ENCODE measurements at regions not wholly inside any gene's neighbourhood (a gene's known extent, or its start where the extent isn't known, plus 50 kb on each side); places are given as distances from the start of the nearest gene placed in this dataset.

DNA sequence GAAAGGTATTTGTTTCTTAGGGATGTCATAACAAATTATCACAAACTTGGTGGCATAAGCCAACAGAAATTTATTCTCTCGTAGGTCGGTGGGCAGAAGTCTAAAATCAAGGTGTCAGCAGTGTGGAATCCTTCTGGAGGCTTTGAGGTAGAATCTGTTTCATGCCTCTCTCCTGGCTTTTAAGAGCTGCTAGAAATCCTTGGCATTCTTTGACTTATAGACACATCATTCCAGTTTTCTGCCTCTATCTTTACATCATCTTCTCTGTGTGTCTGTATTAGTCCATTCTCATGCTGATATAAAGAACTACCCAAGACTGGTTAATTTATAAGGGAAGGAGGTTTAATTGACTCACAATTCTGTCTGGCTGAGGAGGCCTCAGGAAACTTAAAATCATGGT is 488.1 kb upstream of the PAPPA start:
- ChIA-PET POLR2A (no interaction called here), CTCF (no interaction called here)
- no peak for TF ChIP-seq FOXK2 (IDR thresholded peaks at IDR 0.05)
- TF ChIP-seq NFRKB (IDR thresholded peaks at IDR 0.05), result no peak
- TF ChIP-seq L3MBTL2 (conservative IDR thresholded peaks at IDR 0.05), result no peak
- TF ChIP-seq ZNF384 (IDR thresholded peaks at IDR 0.05), result no peak
- no peak for TF ChIP-seq TARDBP (IDR thresholded peaks at IDR 0.05)
- no peak for TF ChIP-seq ELF4 (IDR thresholded peaks at IDR 0.05)
- no peak for TF ChIP-seq SP1 (IDR thresholded peaks at IDR 0.05)
- no peak for TF ChIP-seq FOXM1 (IDR thresholded peaks at IDR 0.05; ENCODE audit: borderline replicate concordance)
- no peak for TF ChIP-seq LEF1 (IDR thresholded peaks at IDR 0.05; ENCODE audit: borderline replicate concordance)
- no peak for TF ChIP-seq ARNT (IDR thresholded peaks at IDR 0.05)
- TF ChIP-seq, protein P1, sequence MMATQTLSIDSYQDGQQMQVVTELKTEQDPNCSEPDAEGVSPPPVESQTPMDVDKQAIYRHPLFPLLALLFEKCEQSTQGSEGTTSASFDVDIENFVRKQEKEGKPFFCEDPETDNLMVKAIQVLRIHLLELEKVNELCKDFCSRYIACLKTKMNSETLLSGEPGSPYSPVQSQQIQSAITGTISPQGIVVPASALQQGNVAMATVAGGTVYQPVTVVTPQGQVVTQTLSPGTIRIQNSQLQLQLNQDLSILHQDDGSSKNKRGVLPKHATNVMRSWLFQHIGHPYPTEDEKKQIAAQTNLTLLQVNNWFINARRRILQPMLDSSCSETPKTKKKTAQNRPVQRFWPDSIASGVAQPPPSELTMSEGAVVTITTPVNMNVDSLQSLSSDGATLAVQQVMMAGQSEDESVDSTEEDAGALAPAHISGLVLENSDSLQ (IDR thresholded peaks at IDR 0.05), result no peak
- no peak for TF ChIP-seq BHLHE40 (IDR thresholded peaks at IDR 0.05; ENCODE audit: borderline replicate concordance)
- TF ChIP-seq CTBP1 (IDR thresholded peaks at IDR 0.05; ENCODE audit: borderline replicate concordance), result no peak
- no peak for TF ChIP-seq SUZ12 (IDR thresholded peaks at IDR 0.05)
- no peak for TF ChIP-seq FOXA1 (IDR thresholded peaks at IDR 0.05)
- no peak for TF ChIP-seq HDGF (IDR thresholded peaks at IDR 0.05; ENCODE audit: borderline replicate concordance)
- no peak for DNase-seq (ENCODE audit: extremely low spot score)

DNA sequence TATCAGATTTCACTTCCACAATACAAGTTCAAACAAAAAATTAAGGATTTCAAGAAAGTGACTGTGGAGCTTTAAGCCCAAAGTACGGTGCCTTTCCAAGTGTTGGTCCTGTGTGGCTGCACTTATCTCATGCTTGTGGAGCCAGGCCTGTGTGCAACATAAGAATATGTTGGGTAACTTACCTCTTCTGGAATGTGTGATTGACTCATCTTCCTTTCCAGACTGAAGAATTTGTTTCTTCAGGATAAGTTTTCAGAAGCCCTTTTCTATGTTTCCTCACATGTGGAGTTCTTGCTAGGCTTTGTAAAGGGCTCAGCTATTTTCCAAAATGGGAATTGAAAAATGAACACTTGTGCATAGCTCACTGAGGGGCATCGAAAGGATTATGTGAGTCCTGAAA is 485.1 kb upstream of the PAPPA start:
- DNase-seq (ENCODE audit: extremely low spot score), result no peak
- POLR2A ChIA-PET, result no interaction called here
- TF ChIP-seq ARNT (IDR thresholded peaks at IDR 0.05) (no peak), ELF4 (IDR thresholded peaks at IDR 0.05) (no peak), NFRKB (IDR thresholded peaks at IDR 0.05) (no peak), FOXM1 (IDR thresholded peaks at IDR 0.05; ENCODE audit: borderline replicate concordance) (no peak), L3MBTL2 (conservative IDR thresholded peaks at IDR 0.05) (no peak), FOXK2 (IDR thresholded peaks at IDR 0.05) (no peak), SUZ12 (IDR thresholded peaks at IDR 0.05) (no peak), ZNF384 (IDR thresholded peaks at IDR 0.05) (no peak), BHLHE40 (IDR thresholded peaks at IDR 0.05; ENCODE audit: borderline replicate concordance) (no peak)
- TF ChIP-seq, protein P1 (IDR thresholded peaks at IDR 0.05), result no peak
- CTCF ChIA-PET, result no interaction called here

DNA sequence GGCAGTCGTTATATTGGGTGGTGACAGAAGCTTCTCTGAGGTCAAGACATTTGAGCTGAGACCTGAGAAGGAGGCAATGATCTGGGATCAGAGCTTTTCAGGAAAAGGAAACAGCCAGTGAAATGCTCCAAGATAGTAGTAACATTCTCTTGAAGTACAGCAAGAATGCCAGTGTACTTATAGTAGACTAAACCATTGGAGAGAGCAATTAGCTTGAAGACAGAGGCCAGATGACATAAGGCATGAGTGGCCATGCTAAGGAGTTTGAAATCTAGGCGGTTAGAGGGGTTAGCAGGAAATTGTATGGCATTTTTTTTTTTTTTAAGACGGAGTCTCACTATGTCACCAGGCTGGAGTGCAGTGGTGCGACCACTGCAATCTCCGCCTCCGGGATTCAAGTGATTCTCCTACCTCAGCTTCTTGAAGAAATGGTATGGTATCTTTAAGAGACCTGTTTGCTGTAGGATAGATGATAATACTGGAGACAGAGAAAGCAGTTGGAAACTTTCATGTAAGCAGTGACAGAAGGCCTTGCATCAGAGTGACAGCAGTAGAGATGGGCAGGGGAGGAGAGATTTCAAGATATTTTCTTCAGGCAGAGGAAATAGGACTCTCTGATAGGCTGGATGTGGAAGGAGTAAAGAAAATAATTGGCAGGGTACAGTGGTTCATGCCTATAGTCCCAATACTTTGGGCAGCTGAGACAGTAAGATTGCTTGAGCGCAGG is 482.2 kb upstream of the PAPPA start:
- POLR2A ChIA-PET, result no interaction called here
- DNase-seq (ENCODE audit: extremely low spot score), result no peak
- CTCF ChIA-PET, result interaction anchor here (0.6 kb wide), 1 partner anchor 837 kb away, joined by 4 read pairs; no protein-coding TSS in a partner anchor
- TF ChIP-seq CTBP1 (IDR thresholded peaks at IDR 0.05; ENCODE audit: borderline replicate concordance) (no peak), FOXA1 (IDR thresholded peaks at IDR 0.05) (no peak), BHLHE40 (IDR thresholded peaks at IDR 0.05; ENCODE audit: borderline replicate concordance) (no peak), ELF4 (IDR thresholded peaks at IDR 0.05) (no peak), NFRKB (IDR thresholded peaks at IDR 0.05) (no peak), SP1 (IDR thresholded peaks at IDR 0.05) (no peak), HDGF (IDR thresholded peaks at IDR 0.05; ENCODE audit: borderline replicate concordance) (no peak), TARDBP (IDR thresholded peaks at IDR 0.05) (no peak)
- TF ChIP-seq, protein P1 (IDR thresholded peaks at IDR 0.05), result no peak

DNA sequence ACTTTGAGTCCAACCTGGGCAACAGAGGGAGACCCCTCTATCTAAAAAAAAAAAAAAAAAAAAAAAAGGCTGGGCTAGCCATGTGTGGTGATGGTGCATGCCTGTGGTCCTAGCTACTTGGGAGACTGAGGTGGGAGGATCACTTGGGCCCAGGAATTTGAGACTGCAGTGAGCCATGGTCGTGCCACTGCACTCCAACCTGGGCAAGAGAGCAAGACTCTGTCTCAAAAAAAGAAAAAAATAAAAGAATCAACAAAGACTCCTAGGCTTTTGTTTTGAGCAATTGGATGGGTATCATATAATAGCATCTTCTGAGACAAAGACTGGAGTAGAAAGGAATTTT is 481.7 kb upstream of the PAPPA start:
- POLR2A ChIA-PET, result no interaction called here
- CTCF ChIA-PET, result interaction anchor here (0.6 kb wide), 1 partner anchor 230 kb away, joined by 3 read pairs; no protein-coding TSS in a partner anchor
- TF ChIP-seq TARDBP (IDR thresholded peaks at IDR 0.05) (no peak), ELF4 (IDR thresholded peaks at IDR 0.05) (no peak), FOXA1 (IDR thresholded peaks at IDR 0.05) (no peak), L3MBTL2 (conservative IDR thresholded peaks at IDR 0.05) (no peak), ZNF384 (IDR thresholded peaks at IDR 0.05) (no peak), BHLHE40 (IDR thresholded peaks at IDR 0.05; ENCODE audit: borderline replicate concordance) (no peak)
- DNase-seq (ENCODE audit: extremely low spot score), result no peak

DNA sequence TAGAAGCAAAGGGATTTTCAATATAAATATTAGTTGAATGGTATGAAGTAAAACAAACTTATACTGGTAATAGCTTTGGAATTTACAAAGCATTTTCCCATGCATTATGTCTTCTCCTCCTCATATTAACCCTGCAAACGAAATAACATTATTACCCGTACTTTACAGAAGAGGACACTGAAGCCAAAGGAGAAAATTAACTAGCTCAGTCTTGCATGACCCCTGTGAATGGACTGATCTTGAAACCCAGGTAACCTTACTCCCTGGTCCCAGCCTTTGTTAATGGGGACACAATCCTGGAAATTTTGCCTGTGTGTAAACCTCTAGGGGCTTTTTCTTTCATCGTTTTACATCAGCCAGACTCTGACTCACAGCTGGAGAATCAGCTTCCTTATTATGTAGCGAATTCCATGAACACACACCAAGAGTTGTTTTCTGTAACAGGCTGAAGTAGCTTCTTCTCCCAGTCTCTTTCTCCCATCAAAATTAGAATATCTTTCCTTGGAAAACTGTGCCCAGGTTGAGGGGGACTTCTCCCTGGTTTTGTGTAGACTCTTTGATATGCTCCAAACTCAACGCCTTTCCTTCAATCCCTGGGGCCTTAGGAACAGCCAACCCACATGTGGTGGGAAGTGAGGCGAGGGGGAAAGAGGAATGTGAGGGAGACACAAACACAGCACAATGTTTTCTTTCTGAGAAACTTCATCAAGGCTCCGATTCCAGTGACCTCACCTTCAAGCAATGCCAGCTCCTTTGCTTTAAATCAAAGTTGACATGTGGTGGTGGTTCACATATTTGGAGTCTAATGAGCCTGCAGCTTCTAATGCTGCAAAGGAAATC is 480.9 kb upstream of the PAPPA start:
- DNase-seq (ENCODE audit: extremely low spot score), result no peak
- no peak for TF ChIP-seq CTBP1 (IDR thresholded peaks at IDR 0.05; ENCODE audit: borderline replicate concordance)
- no peak for TF ChIP-seq HDGF (IDR thresholded peaks at IDR 0.05; ENCODE audit: borderline replicate concordance)
- POLR2A ChIA-PET, result no interaction called here
- CTCF ChIA-PET, result interaction anchor here (0.6 kb wide), 1 partner anchor 229 kb away, joined by 3 read pairs; no protein-coding TSS in a partner anchor

DNA sequence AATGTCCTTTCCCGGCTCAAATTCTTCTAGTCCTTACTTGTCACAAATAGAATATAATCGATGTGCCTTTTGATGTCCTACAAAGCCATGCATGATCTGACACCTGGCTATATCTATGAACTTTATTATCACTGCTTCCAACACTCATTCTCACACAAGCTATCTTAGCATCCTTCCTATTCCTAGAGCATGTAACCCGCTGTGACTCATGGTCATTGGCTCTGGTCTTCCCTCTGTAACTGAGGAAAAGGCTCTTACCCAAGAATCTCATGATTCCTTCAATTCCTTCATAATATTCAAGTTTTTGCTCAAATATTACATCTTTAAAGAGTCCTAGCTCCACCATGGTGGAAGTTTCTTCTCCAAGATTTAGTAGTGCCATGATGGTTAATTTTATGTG is 480.0 kb upstream of the PAPPA start:
- no peak for TF ChIP-seq FOXA1 (IDR thresholded peaks at IDR 0.05)
- no peak for TF ChIP-seq LEF1 (IDR thresholded peaks at IDR 0.05; ENCODE audit: borderline replicate concordance)
- no peak for TF ChIP-seq ZNF384 (IDR thresholded peaks at IDR 0.05)
- no peak for TF ChIP-seq FOXK2 (IDR thresholded peaks at IDR 0.05)
- TF ChIP-seq NFRKB (IDR thresholded peaks at IDR 0.05), result no peak
- TF ChIP-seq SUZ12 (IDR thresholded peaks at IDR 0.05), result no peak
- TF ChIP-seq BHLHE40 (IDR thresholded peaks at IDR 0.05; ENCODE audit: borderline replicate concordance), result no peak
- TF ChIP-seq FOXM1 (IDR thresholded peaks at IDR 0.05; ENCODE audit: borderline replicate concordance), result no peak
- TF ChIP-seq, protein P1 (IDR thresholded peaks at IDR 0.05), result no peak
- no peak for TF ChIP-seq CTBP1 (IDR thresholded peaks at IDR 0.05; ENCODE audit: borderline replicate concordance)
- TF ChIP-seq ARNT (IDR thresholded peaks at IDR 0.05), result no peak
- TF ChIP-seq ELF4 (IDR thresholded peaks at IDR 0.05), result no peak
- TF ChIP-seq HDGF (IDR thresholded peaks at IDR 0.05; ENCODE audit: borderline replicate concordance), result no peak
- no peak for TF ChIP-seq SP1 (IDR thresholded peaks at IDR 0.05)
- TF ChIP-seq L3MBTL2 (conservative IDR thresholded peaks at IDR 0.05), result no peak
- no peak for TF ChIP-seq TARDBP (IDR thresholded peaks at IDR 0.05)
- ChIA-PET CTCF (no interaction called here), POLR2A (no interaction called here)
- no peak for DNase-seq (ENCODE audit: extremely low spot score)

Measured in HEK293T (cell line).